ENCODE measurements at regions not wholly inside any gene's neighbourhood (a gene's known extent, or its start where the extent isn't known, plus 50 kb on each side); places are given as distances from the start of the nearest gene placed in this dataset.

- Histone ChIP-seq H4K20me1 (replicated peaks; ENCODE audit: control insufficient read depth, insufficient read depth, low read length) (no peaks in the 10 kb centered on the region), H3K4me3 (no peak overlapping the region), H3K36me3 (ENCODE audit: control insufficient read depth, insufficient read depth, low read length) (no peaks in the 10 kb centered on the region), H3K9ac (ENCODE audit: insufficient read depth in 1 of 2, low read depth in 2 of 2, low read length in 2 of 2) (no peak overlapping the region), H3K9me1 (ENCODE audit: control insufficient read depth, insufficient read depth, low read length) (no peaks in the 10 kb centered on the region), H3K27me3 (ENCODE audit: control insufficient read depth in 2 of 2, insufficient read depth in 2 of 2, low read length in 2 of 2) (no peaks in the 10 kb centered on the region; a peak in 1 of 5 replicates), H3K79me2 (ENCODE audit: control insufficient read depth, insufficient read depth, low read length) (no peaks in the 10 kb centered on the region), H2AFZ (ENCODE audit: low read depth, low read length) (no peak overlapping the region), H3K27ac (ENCODE audit: extremely low read depth, low read depth, low read length) (no peak overlapping the region), H3K9me3 (replicated peaks; ENCODE audit: control insufficient read depth, insufficient read depth, low read depth, low read length) (no peaks in the 10 kb centered on the region), H3K4me1 (replicated peaks in 1 of 2; ENCODE audit: control insufficient read depth in 2 of 2, insufficient read depth in 2 of 2, low read length in 2 of 2) (no peaks in the 10 kb centered on the region), H3K4me2 (ENCODE audit: insufficient read depth, low read length) (no peak overlapping the region)
- FAIRE-seq (no peak), DNase-seq (ENCODE audit: extremely low read depth in 1 of 4, low spot score in 3 of 4) (no peak), ATAC-seq (no peak)
- ChIA-PET POLR2A (interaction anchor here (0.7 kb wide), 1 partner anchor 12 kb away, joined by 3 read pairs; no protein-coding TSS in a partner anchor), CTCF (ENCODE audit: low intra/inter-chr PET ratio) (no interaction called here)
- intact Hi-C loops (cut with micrococcal nuclease), result no loop called here
- TF ChIP-seq DEAF1 (CRISPR knock-in tag; IDR thresholded peaks at IDR 0.05), result no peak
- no peak for TF ChIP-seq FIP1L1 (IDR thresholded peaks at IDR 0.05; ENCODE audit: low read depth, low read length, poor library complexity, severe bottlenecking)
- TF ChIP-seq ZNF224 (CRISPR knock-in tag; IDR thresholded peaks at IDR 0.05), result no peak
- TF ChIP-seq ZNF282 (CRISPR knock-in tag; IDR thresholded peaks at IDR 0.05), result no peak
- TF ChIP-seq SMAD1 (IDR thresholded peaks at IDR 0.05; ENCODE audit: low read depth, low read length, partially characterized antibody), result no peak
- TF ChIP-seq PYGO2 (tag; IDR thresholded peaks at IDR 0.05), result no peak
- TF ChIP-seq ZNF395 (CRISPR knock-in tag; IDR thresholded peaks at IDR 0.05), result no peak
- no peak for TF ChIP-seq SRSF7 (optimal IDR thresholded peaks at IDR 0.05; ENCODE audit: low read depth, low read length)
- TF ChIP-seq ZKSCAN3 (CRISPR knock-in tag; IDR thresholded peaks at IDR 0.05), result no peak
- TF ChIP-seq E2F5 (CRISPR knock-in tag; IDR thresholded peaks at IDR 0.05), result no peak
- no peak for TF ChIP-seq CREM (IDR thresholded peaks at IDR 0.05; ENCODE audit: low read depth)
- no peak for TF ChIP-seq TFAM (CRISPR knock-in tag; conservative IDR thresholded peaks at IDR 0.05)
- no peak for TF ChIP-seq MCM7 (IDR thresholded peaks at IDR 0.05)
- TF ChIP-seq IRF2 (CRISPR knock-in tag; IDR thresholded peaks at IDR 0.05), result no peak
- in situ Hi-C loops (cut with MboI), result no loop called here
- 0% methylated on average over 1 of the region's 1 CpG for WGBS (ENCODE audit: insufficient coverage, low coverage, missing lambda C conversion rate)
- no TSS peak for BruUV-seq (replicated peaks)
Observed at GRCh38 chr1:192933744-192934143, 124.9 kb downstream of the RGS2 start.

Measured in K562 (cell line).